ENCODE measurements at regions not wholly inside any gene's neighbourhood (a gene's known extent, or its start where the extent isn't known, plus 50 kb on each side); places are given as distances from the start of the nearest gene placed in this dataset.
A peak's percentile ranks its signal among the peaks of the same experiment; 100 is the strongest.

- no peak overlapping the region for H2BK120ac ChIP-seq (replicated peaks; ENCODE audit: low read depth, low read length)
- peaks cover 3% of the 10 kb centered on the region; the same call in 1 of the 2 replicates for H3K23me2 ChIP-seq (ENCODE audit: low read depth, low read length)
- no peaks in the 10 kb centered on the region for H3K9me3 ChIP-seq (ENCODE audit: insufficient read depth in 2 of 2, low read depth in 1 of 2, low read length in 1 of 2)
- no peak overlapping the region for H4K8ac ChIP-seq (ENCODE audit: extremely low read depth, insufficient read depth, low read length)
- POLR2A ChIA-PET (ENCODE audit: partially characterized antibody): no interaction called here
- peaks cover 0 to 1% (median 0%) of the 10 kb centered on the region in 4 experiments; a peak in 1 of 7 replicates for H3K27me3 ChIP-seq (replicated peaks in 1 of 4; ENCODE audit: control insufficient read depth in 3 of 4, extremely low read depth in 1 of 4, insufficient read depth in 3 of 4, low read length in 3 of 4)
- no peak overlapping the region for H3K23ac ChIP-seq (ENCODE audit: insufficient read length)
- no peak for FAIRE-seq
- H4K20me1 ChIP-seq (replicated peaks in 1 of 2; ENCODE audit: control insufficient read depth in 1 of 2, insufficient read depth in 2 of 2, low read length in 2 of 2): no peaks in the 10 kb centered on the region
- WGBS, 2 experiments (ENCODE audit: extremely low coverage in 1 of 2, insufficient coverage in 1 of 2, insufficient read length in 1 of 2, insufficient replicate concordance in 2 of 2, low coverage in 1 of 2, low lambda C conversion rate in 2 of 2, missing lambda C conversion rate in 1 of 2): 89% methylated on average over 6 of the region's 6 CpGs; no CpG with 5 or more reads in 1 of the 2 experiments
- no peak overlapping the region for H3K56ac ChIP-seq (replicated peaks; ENCODE audit: insufficient read length, low read depth, low read length)
- no peaks in the 10 kb centered on the region for H3K79me2 ChIP-seq (ENCODE audit: control insufficient read depth in 1 of 2, insufficient read depth in 2 of 2, low read length in 2 of 2)
- no peak overlapping the region for H2BK12ac ChIP-seq (ENCODE audit: low read depth, low read length)
- peak overlapping the region; percentile 4 for H3K4ac ChIP-seq (replicated peaks; ENCODE audit: insufficient read length, low read depth, low read length)
- no peak overlapping the region for H4K5ac ChIP-seq (ENCODE audit: insufficient read length, low read depth, low read length)
- no peaks in the 10 kb centered on the region for H3K36me3 ChIP-seq (ENCODE audit: control insufficient read depth in 2 of 4, insufficient read depth in 4 of 4, low read length in 3 of 4)
- H3K4me2 ChIP-seq (ENCODE audit: insufficient read depth in 1 of 2, low read depth in 2 of 2, low read length in 2 of 2): no peak overlapping the region
- H3K14ac ChIP-seq (ENCODE audit: insufficient read length): no peak overlapping the region
- H2BK20ac ChIP-seq (ENCODE audit: low read length): no peak overlapping the region
- H2BK5ac ChIP-seq (ENCODE audit: low read depth, low read length): no peak overlapping the region
- no peak overlapping the region for H3K27ac ChIP-seq (ENCODE audit: low read depth, low read length)
- CTCF ChIA-PET (ENCODE audit: partially characterized antibody): interaction anchor here (0.6 to 1.2 kb wide), 4 partner anchors 17 to 367 kb away, joined by 3 to 4 read pairs (median 4); no protein-coding TSS in a partner anchor
- H2AFZ ChIP-seq (ENCODE audit: low read length): no peak overlapping the region
- no peak overlapping the region for H3K4me3 ChIP-seq (ENCODE audit: extremely low read depth in 1 of 4, insufficient read depth in 2 of 4, low read depth in 3 of 4, low read length in 4 of 4)
- no peak for DNase-seq (ENCODE audit: low read depth in 1 of 2, low spot score in 2 of 2)
- no peaks in the 10 kb centered on the region for H3K79me1 ChIP-seq (ENCODE audit: low read depth, low read length)
- H3K18ac ChIP-seq (ENCODE audit: extremely low read depth, low read length): no peak overlapping the region
- no peak overlapping the region for H2BK15ac ChIP-seq (ENCODE audit: low read length)
- H4K91ac ChIP-seq (replicated peaks; ENCODE audit: insufficient read length, low read length): no peak overlapping the region
- H3K4me1 ChIP-seq (replicated peaks in 1 of 4; ENCODE audit: control insufficient read depth in 3 of 4, insufficient read depth in 4 of 4, low read length in 3 of 4): peaks cover 0 to 8% (median 0%) of the 10 kb centered on the region in 4 experiments; a peak in 3 of 7 replicates
- no peak overlapping the region for H2AK5ac ChIP-seq (ENCODE audit: low read depth, low read length)
- no peak overlapping the region for H3K9ac ChIP-seq (replicated peaks in 1 of 4; ENCODE audit: extremely low read depth in 1 of 4, low read depth in 3 of 4, low read length in 3 of 4)
- TF ChIP-seq BACH1 (IDR thresholded peaks at IDR 0.05; ENCODE audit: low read length): no peak
Measured at GRCh38 chr2:16241166-16242160, 301.1 kb downstream of the MYCN start.

Measured in H1 (cell line).